KMS-11 (cell line): ENCODE measurements at regions not wholly inside any gene's neighbourhood (a gene's known extent, or its start where the extent isn't known, plus 50 kb on each side); places are given as distances from the start of the nearest gene placed in this dataset.

Source experiments
- H2AFZ ChIP-seq: fragments of 200-600 bp; sonication (generic); 2 replicates; pipeline ENCODE4 v1.6.1; 2016; ENCODE audit warnings: antibody characterized with exemption, mixed run types, low read depth
- H3K27ac ChIP-seq: fragments of 200-600 bp; sonication (generic); 2 replicates; pipeline ENCODE4 v1.6.1; 2016; ENCODE audit warnings: mild to moderate bottlenecking, mixed run types
- H3K27me3 ChIP-seq: fragments of 200-600 bp; sonication (generic); 2 replicates; pipeline ENCODE4 v1.6.1; 2017; ENCODE audit warnings: mild to moderate bottlenecking, low read depth, mixed run types, moderate library complexity; ENCODE audit not compliant: insufficient read depth
- H3K36me3 ChIP-seq: fragments of 200-600 bp; sonication (generic); 2 replicates; pipeline ENCODE4 v1.6.1; 2017; ENCODE audit warnings: mild to moderate bottlenecking, mixed run types; ENCODE audit not compliant: insufficient read depth
- H3K4me1 ChIP-seq: fragments of 200-600 bp; sonication (generic); 2 replicates; pipeline ENCODE4 v1.6.1; 2016; ENCODE audit warnings: mild to moderate bottlenecking, low read depth, mixed run types; ENCODE audit not compliant: poor library complexity, severe bottlenecking
- H3K4me2 ChIP-seq: fragments of 200-600 bp; sonication (generic); 2 replicates; pipeline ENCODE4 v1.7.0; 2016; ENCODE audit warnings: mild to moderate bottlenecking, mixed run types
- H3K4me3 ChIP-seq: fragments of 200-600 bp; sonication (generic); IDR thresholded peaks from 2 replicates; pipeline ENCODE4 v1.6.1; 2017; ENCODE audit warnings: low read depth, low read length, mixed read lengths; ENCODE audit not compliant: insufficient read depth
- H3K79me2 ChIP-seq: fragments of 200-600 bp; sonication (generic); 2 replicates; pipeline ENCODE4 v1.6.1; 2016; ENCODE audit warnings: low read depth, mixed run types; ENCODE audit not compliant: insufficient read depth
- H3K9ac ChIP-seq: fragments of 200-600 bp; sonication (generic); 2 replicates; pipeline ENCODE4 v1.6.1; 2016; ENCODE audit warnings: mild to moderate bottlenecking, mixed run types
- H4K20me1 ChIP-seq: fragments of 200-600 bp; sonication (generic); 2 replicates; pipeline ENCODE4 v1.6.1; 2016; ENCODE audit warnings: mild to moderate bottlenecking, mixed run types; ENCODE audit not compliant: insufficient read depth
- TF ChIP-seq, protein P1 (sequence below): fragments of 200-600 bp; sonication (generic); conservative IDR thresholded peaks from 2 replicates; pipeline ENCODE4 v1.6.1; 2017; ENCODE audit warnings: low read depth, mild to moderate bottlenecking, antibody characterized with exemption, low read length, moderate library complexity, mixed read lengths

DNA sequence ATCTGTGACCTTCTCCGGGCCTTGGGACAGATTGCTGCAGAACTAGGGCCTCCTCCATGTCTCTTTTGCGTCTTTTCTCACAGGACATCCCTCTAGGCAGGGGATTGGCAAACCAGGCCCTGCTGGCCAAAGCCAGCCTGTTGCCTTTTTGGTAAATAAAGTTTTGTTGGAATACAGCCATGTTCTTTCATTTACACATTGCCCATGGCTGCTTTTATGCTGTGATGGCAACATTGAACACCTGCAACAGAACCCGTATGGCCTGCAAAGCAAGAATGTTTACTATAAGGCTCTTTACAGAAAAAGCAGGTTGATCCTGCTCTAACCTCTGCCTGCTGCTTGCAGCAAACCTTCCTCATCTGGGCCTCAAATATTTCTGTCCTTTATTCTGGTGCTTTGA, 56.8 kb upstream of the B3GAT1 start:
- H4K20me1 ChIP-seq = no peaks in the 10 kb centered on the region
- no peak overlapping the region for H3K27ac ChIP-seq
- TF ChIP-seq, protein P1, sequence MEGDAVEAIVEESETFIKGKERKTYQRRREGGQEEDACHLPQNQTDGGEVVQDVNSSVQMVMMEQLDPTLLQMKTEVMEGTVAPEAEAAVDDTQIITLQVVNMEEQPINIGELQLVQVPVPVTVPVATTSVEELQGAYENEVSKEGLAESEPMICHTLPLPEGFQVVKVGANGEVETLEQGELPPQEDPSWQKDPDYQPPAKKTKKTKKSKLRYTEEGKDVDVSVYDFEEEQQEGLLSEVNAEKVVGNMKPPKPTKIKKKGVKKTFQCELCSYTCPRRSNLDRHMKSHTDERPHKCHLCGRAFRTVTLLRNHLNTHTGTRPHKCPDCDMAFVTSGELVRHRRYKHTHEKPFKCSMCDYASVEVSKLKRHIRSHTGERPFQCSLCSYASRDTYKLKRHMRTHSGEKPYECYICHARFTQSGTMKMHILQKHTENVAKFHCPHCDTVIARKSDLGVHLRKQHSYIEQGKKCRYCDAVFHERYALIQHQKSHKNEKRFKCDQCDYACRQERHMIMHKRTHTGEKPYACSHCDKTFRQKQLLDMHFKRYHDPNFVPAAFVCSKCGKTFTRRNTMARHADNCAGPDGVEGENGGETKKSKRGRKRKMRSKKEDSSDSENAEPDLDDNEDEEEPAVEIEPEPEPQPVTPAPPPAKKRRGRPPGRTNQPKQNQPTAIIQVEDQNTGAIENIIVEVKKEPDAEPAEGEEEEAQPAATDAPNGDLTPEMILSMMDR = no peak
- no peak overlapping the region for H3K4me2 ChIP-seq
- no peak overlapping the region for H3K9ac ChIP-seq
- no peak overlapping the region for H2AFZ ChIP-seq
- no peaks in the 10 kb centered on the region for H3K27me3 ChIP-seq
- no peak overlapping the region for H3K4me3 ChIP-seq
- H3K4me1 ChIP-seq = no peaks in the 10 kb centered on the region
- H3K36me3 ChIP-seq = no peaks in the 10 kb centered on the region
- no peaks in the 10 kb centered on the region for H3K79me2 ChIP-seq

DNA sequence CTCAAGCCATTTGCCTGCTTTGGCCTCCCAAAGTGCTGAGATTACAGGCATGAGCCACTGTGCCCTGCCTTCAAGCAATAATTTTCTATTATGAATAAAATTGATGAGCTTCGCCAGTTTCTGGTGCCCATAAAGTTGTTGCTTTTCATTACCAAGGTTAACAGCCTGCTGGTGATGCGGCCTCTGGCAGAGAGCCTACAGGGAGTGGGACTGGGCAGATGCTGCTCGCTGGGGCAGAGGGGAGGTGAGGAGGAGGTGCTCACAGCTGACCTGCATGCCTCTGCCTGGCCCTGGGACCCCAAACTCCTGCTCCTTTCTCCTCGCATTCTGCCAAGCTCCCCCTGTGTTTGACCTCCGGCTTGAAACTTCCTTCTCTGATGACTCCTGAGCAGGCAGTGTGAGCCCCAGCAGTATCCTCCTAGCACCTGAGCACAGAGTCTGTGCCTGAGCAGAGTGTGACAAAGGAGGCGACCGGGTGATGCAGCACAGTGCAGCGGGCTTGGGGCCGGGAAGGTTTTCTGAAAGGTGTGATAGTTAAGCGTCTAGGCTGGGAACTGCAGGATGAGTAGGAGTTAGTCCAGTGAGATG, 56.1 kb upstream of the B3GAT1 start:
- Histone ChIP-seq H3K79me2 (no peaks in the 10 kb centered on the region), H2AFZ (no peak overlapping the region), H3K4me3 (no peak overlapping the region), H3K4me2 (no peak overlapping the region), H3K36me3 (no peaks in the 10 kb centered on the region), H3K4me1 (no peaks in the 10 kb centered on the region), H4K20me1 (no peaks in the 10 kb centered on the region), H3K27ac (no peak overlapping the region), H3K27me3 (no peaks in the 10 kb centered on the region), H3K9ac (no peak overlapping the region)
- TF ChIP-seq, protein P1 = no peak

DNA sequence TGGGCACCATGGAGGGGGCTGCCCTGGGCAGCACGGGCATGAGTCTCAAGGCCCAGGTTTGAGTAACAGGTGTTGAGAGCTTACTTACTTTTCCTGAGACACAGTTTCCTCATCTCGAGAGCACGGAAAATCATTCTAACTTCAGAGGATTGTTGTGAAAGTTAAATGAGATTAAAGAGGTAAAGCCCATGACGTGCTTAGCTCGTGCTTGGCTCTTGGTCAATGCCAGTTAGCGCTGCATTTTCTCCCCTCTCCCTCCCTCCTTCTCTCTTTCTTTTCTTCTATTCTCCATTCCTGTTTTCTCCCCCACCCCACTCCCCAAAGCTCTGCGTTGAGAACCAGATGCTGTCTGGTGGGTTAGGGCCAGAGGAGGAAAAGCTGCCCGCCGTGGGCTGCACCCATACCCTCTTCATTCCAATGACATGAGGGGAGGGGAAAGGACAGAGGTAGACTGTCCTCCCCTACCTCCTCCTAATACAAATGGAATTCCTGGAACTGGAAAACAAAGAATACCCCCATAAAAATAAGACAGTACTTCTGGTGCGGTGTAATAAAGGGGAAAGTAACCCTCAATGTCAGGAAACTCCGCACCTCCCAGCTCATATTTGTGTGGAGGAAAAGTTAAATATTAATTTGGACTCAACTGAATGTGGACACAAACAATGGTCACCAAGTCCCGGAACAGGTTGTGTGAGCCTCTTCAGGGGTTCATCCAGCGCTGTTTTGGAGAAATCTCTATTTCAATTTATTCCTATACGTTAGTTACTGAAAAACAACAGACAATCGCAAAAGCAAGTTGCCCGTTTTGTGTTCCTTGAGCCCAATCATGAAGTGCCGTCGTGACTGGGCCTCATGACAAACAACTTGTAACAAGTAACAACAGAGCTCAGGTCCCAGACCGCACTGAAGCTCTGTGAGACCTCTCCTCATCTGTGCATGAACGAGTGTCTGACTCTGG, 54.8 kb upstream of the B3GAT1 start:
- no peak overlapping the region for H3K4me3 ChIP-seq
- H3K79me2 ChIP-seq = no peaks in the 10 kb centered on the region
- no peak overlapping the region for H3K27ac ChIP-seq
- no peaks in the 10 kb centered on the region for H3K27me3 ChIP-seq
- no peaks in the 10 kb centered on the region for H3K36me3 ChIP-seq
- H2AFZ ChIP-seq = no peak overlapping the region
- no peaks in the 10 kb centered on the region for H4K20me1 ChIP-seq
- H3K9ac ChIP-seq = no peak overlapping the region
- TF ChIP-seq, protein P1 = no peak
- H3K4me2 ChIP-seq = no peak overlapping the region
- H3K4me1 ChIP-seq = no peaks in the 10 kb centered on the region

DNA sequence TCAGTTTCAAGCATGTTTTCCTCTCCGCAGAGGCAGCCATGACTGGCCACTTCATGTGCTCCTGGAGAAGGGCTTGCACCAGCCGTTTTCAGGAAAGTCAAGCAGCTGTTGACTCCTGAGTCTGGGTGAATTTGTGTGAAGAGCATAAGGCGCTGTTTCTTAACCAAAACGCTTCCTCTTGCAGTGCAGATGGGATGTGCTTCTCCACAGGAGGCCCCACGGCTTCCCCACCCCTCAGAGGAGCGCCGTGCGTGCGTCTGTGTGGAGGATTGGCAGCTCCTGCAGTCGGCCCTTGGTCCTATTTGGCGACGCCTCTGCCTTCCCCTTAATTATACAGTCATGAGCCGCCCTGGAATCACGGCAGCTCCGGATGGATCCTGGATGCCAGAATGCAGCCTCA, 54.1 kb upstream of the B3GAT1 start:
- no peak overlapping the region for H3K4me3 ChIP-seq
- H3K79me2 ChIP-seq = no peaks in the 10 kb centered on the region
- H3K4me1 ChIP-seq = no peaks in the 10 kb centered on the region
- H4K20me1 ChIP-seq = no peaks in the 10 kb centered on the region
- no peak overlapping the region for H3K4me2 ChIP-seq
- no peak overlapping the region for H3K27ac ChIP-seq
- TF ChIP-seq, protein P1 = no peak
- no peaks in the 10 kb centered on the region for H3K36me3 ChIP-seq
- no peaks in the 10 kb centered on the region for H3K27me3 ChIP-seq
- H2AFZ ChIP-seq = no peak overlapping the region
- H3K9ac ChIP-seq = no peak overlapping the region
